ENCODE measurements at regions not wholly inside any gene's neighbourhood (a gene's known extent, or its start where the extent isn't known, plus 50 kb on each side); places are given as distances from the start of the nearest gene placed in this dataset.

DNA sequence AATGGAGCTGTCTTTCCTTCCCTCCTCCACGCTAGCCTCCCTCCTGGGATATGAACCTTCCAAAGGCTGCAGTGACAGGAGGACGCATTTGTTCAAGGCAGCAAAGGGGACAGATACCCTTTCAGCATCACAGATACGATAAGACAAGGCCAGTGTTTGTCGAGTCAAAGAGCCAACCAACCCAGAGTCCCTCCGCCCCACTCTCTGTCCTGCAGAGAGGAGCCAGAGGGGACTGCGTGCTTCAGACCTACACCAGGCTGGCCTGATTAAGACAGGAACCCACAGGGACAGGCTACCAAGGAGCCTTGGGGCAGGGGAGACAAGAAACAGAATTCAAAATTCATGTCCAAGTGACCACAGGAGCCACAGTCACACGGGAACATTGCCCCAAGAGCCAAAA lies 72.6 kb upstream of the CDH5 start:
- TF ChIP-seq, protein P1, sequence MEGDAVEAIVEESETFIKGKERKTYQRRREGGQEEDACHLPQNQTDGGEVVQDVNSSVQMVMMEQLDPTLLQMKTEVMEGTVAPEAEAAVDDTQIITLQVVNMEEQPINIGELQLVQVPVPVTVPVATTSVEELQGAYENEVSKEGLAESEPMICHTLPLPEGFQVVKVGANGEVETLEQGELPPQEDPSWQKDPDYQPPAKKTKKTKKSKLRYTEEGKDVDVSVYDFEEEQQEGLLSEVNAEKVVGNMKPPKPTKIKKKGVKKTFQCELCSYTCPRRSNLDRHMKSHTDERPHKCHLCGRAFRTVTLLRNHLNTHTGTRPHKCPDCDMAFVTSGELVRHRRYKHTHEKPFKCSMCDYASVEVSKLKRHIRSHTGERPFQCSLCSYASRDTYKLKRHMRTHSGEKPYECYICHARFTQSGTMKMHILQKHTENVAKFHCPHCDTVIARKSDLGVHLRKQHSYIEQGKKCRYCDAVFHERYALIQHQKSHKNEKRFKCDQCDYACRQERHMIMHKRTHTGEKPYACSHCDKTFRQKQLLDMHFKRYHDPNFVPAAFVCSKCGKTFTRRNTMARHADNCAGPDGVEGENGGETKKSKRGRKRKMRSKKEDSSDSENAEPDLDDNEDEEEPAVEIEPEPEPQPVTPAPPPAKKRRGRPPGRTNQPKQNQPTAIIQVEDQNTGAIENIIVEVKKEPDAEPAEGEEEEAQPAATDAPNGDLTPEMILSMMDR (IDR thresholded peaks at IDR 0.05) = no peak
- TF ChIP-seq POLR2AphosphoS5 (IDR thresholded peaks at IDR 0.05) (no peak), EP300 (IDR thresholded peaks at IDR 0.05) (no peak)
